ENCODE measurements at regions not wholly inside any gene's neighbourhood (a gene's known extent, or its start where the extent isn't known, plus 50 kb on each side); places are given as distances from the start of the nearest gene placed in this dataset.

GRCh38 chr6:8707369-8707768, 272.0 kb upstream of the SLC35B3 start:
- DNase-seq (ENCODE audit: low read depth): no peak
- no peak overlapping the region for H3K4me3 ChIP-seq (ENCODE audit: low read length)
- no peak for TF ChIP-seq CTCF (conservative IDR thresholded peaks at IDR 0.05; ENCODE audit: low read length)

GRCh38 chr6:8705435-8706020, 270.2 kb upstream of the SLC35B3 start:
- no peak for DNase-seq (ENCODE audit: low read depth)

DNA sequence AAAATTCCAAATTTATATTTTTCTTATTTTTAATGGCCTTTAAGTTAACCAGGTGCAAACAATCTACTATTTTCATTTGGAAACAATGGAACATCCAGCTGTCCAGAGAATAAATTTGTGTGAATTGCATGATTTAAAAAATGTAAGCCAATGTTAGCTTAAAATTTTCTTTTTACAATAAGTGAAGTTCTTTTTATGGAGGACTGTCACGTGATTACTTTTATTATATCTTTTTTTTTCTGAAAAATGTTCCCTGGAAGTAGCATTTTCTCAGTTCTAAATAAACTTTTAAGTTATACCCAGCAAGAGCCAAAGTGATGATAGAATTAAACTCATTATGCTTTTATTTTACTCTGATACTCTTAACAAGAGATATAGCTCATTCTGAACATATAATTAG, 267.7 kb upstream of the SLC35B3 start:
- no peak for TF ChIP-seq CTCF (conservative IDR thresholded peaks at IDR 0.05; ENCODE audit: low read length)
- no peak overlapping the region for H3K4me3 ChIP-seq (ENCODE audit: low read length)
- DNase-seq (ENCODE audit: low read depth): no peak

More at GRCh38 chr6:8705435-8706020, 270.2 kb upstream of the SLC35B3 start:
- TF ChIP-seq CTCF (conservative IDR thresholded peaks at IDR 0.05; ENCODE audit: low read length): no peak
- H3K4me3 ChIP-seq (ENCODE audit: low read length): no peak overlapping the region

GRCh38 chr6:8688821-8689220, 253.5 kb upstream of the SLC35B3 start:
- no peak for TF ChIP-seq CTCF (conservative IDR thresholded peaks at IDR 0.05; ENCODE audit: low read length)
- H3K4me3 ChIP-seq (ENCODE audit: low read length): no peak overlapping the region
- no peak for DNase-seq (ENCODE audit: low read depth)

DNA sequence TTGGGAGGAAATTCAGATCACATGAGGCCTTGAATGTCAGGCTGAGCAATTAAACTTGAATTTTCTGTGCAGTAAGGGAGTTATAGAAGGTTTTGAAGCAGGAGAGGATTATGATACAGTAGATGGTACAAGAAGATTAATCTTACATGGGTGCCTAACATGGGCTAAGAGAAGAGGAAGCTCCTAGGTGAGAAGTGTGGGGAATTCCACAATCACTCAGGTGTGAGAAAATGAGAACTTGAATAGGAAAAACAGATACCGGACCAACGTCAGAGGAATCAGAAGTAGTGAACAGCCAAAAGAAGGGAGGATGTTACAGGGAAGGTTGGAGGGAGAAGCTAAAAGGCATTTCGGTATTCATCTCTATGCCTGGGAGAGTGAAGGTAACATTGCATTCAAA, 250.7 kb upstream of the SLC35B3 start:
- DNase-seq (ENCODE audit: low read depth): no peak
- TF ChIP-seq CTCF (conservative IDR thresholded peaks at IDR 0.05; ENCODE audit: low read length): no peak
- H3K4me3 ChIP-seq (ENCODE audit: low read length): no peak overlapping the region

GRCh38 chr6:8683204-8683603, 247.9 kb upstream of the SLC35B3 start:
- no peak for TF ChIP-seq CTCF (conservative IDR thresholded peaks at IDR 0.05; ENCODE audit: low read length)
- DNase-seq (ENCODE audit: low read depth): no peak
- no peak overlapping the region for H3K4me3 ChIP-seq (ENCODE audit: low read length)

DNA sequence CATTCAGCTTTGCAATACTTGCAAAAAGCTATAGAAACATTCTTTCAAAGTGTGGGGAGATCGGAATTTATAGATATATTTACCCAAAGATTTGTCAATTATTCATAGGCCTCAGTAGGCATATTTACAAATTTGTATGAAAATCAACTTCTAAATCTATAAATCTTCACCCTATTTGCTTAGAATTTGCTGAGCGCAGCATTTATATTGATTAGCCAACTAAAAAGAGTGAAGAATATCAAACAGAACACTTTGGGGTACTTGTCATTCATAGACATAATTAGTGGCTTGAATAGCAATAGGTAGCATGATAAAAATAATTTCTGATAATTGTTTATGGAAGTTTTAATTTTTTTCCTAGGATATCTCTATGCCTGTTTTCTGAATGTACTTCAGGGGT, 244.5 kb upstream of the SLC35B3 start:
- H3K4me3 ChIP-seq (ENCODE audit: low read length): no peak overlapping the region
- no peak for TF ChIP-seq CTCF (conservative IDR thresholded peaks at IDR 0.05; ENCODE audit: low read length)
- no peak for DNase-seq (ENCODE audit: low read depth)

All from AG10803 (cell line).